Liver (tissue), 3 donors: ENCODE measurements at regions not wholly inside any gene's neighbourhood (a gene's known extent, or its start where the extent isn't known, plus 50 kb on each side); places are given as distances from the start of the nearest gene placed in this dataset.

Source experiments
- GABPA ChIP-seq, 2 donors: IDR thresholded peaks in 1 of 2; conservative IDR thresholded peaks in 1 of 2; 2 replicates each; pipeline ENCODE4 v1.6.1; 2016; ENCODE audit warnings: antibody characterized with exemption in 2 of 2, mild to moderate bottlenecking in 1 of 2, moderate library complexity in 1 of 2
- RAD21 ChIP-seq, 2 donors: IDR thresholded peaks; 2 replicates each; pipeline ENCODE4 v1.6.1; 2016; ENCODE audit warnings: antibody characterized with exemption in 2 of 2, mild to moderate bottlenecking in 2 of 2
- RXRA ChIP-seq, 2 donors: IDR thresholded peaks; 2 replicates each; pipeline ENCODE4 v1.6.1; 2017 to 2018; ENCODE audit warnings: antibody characterized with exemption in 2 of 2, mild to moderate bottlenecking in 1 of 2
- SP1 ChIP-seq: IDR thresholded peaks from 2 replicates; pipeline ENCODE4 v1.6.1; 2018; ENCODE audit warnings: antibody characterized with exemption, mild to moderate bottlenecking
- YY1 ChIP-seq: IDR thresholded peaks from 2 replicates; pipeline ENCODE4 v1.6.1; 2016; ENCODE audit warnings: antibody characterized with exemption, mild to moderate bottlenecking
- TF ChIP-seq, protein P1 (sequence below): IDR thresholded peaks from 2 replicates; pipeline ENCODE4 v1.6.1; 2016; ENCODE audit warnings: antibody characterized with exemption
- TF ChIP-seq, protein P2 (sequence below): fragments of 150-350 bp; IDR thresholded peaks from 2 replicates; pipeline ENCODE4 v1.5.1; 2017; ENCODE audit warnings: improper control_type of control experiment, low read depth, low read length; ENCODE audit not compliant: missing input control
- TF ChIP-seq, protein P3 (sequence below): IDR thresholded peaks from 2 replicates; pipeline ENCODE4 v1.6.1; 2016; ENCODE audit warnings: antibody characterized with exemption, mild to moderate bottlenecking
- TF ChIP-seq, protein P4 (sequence below): IDR thresholded peaks from 2 replicates; pipeline ENCODE4 v1.6.1; 2016; ENCODE audit warnings: antibody characterized with exemption
- donor health status: healthy.
- donor health status: healthy.

DNA sequence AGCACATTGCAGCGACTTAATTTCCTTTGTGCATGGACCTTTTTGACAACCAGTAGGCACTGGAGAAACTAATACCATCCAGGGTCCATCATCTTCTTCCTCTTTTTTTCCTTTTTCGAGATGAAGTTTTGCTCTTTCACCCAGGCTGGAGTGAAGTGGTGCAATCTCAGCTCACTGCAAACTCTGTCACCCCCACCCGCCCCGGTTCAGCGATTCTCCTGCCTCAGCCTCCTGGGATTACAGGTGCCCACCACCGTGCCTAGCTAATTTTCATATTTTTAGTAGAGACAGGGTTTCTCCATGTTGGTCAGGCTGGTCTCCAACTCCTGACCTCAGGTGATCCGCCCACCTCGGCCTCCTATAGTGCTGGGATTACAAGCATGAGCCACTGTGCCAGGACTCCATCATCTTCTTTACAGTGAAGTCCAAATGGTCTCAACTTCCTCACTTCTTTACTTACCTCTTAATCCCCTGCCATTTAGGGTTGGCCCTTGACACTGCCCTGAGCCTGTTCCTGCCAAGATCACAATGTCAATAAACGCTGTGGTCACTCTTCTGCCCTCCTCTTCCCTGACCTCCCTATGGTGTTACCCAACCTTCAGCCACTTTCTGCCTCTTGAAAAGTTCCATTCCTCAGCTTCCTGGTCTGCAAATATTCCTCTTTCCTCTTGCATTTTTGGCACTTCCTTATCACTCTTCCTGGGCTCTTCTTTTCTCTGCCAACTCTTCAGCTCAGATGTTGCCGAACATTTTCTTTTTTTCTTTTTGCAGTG, 119.8 kb upstream of the SLC34A2 start:
- TF ChIP-seq, protein P1, sequence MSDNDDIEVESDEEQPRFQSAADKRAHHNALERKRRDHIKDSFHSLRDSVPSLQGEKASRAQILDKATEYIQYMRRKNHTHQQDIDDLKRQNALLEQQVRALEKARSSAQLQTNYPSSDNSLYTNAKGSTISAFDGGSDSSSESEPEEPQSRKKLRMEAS, result no peak
- TF ChIP-seq RAD21 (IDR thresholded peaks at IDR 0.05) (no peak), SP1 (no peak), YY1 (no peak), GABPA (IDR thresholded peaks at IDR 0.05 in 1 of 2, conservative IDR thresholded peaks at IDR 0.05 in 1 of 2) (no peak), RXRA (IDR thresholded peaks at IDR 0.05) (no peak)
- TF ChIP-seq, protein P2, sequence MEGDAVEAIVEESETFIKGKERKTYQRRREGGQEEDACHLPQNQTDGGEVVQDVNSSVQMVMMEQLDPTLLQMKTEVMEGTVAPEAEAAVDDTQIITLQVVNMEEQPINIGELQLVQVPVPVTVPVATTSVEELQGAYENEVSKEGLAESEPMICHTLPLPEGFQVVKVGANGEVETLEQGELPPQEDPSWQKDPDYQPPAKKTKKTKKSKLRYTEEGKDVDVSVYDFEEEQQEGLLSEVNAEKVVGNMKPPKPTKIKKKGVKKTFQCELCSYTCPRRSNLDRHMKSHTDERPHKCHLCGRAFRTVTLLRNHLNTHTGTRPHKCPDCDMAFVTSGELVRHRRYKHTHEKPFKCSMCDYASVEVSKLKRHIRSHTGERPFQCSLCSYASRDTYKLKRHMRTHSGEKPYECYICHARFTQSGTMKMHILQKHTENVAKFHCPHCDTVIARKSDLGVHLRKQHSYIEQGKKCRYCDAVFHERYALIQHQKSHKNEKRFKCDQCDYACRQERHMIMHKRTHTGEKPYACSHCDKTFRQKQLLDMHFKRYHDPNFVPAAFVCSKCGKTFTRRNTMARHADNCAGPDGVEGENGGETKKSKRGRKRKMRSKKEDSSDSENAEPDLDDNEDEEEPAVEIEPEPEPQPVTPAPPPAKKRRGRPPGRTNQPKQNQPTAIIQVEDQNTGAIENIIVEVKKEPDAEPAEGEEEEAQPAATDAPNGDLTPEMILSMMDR, result no peak
- TF ChIP-seq, protein P3, sequence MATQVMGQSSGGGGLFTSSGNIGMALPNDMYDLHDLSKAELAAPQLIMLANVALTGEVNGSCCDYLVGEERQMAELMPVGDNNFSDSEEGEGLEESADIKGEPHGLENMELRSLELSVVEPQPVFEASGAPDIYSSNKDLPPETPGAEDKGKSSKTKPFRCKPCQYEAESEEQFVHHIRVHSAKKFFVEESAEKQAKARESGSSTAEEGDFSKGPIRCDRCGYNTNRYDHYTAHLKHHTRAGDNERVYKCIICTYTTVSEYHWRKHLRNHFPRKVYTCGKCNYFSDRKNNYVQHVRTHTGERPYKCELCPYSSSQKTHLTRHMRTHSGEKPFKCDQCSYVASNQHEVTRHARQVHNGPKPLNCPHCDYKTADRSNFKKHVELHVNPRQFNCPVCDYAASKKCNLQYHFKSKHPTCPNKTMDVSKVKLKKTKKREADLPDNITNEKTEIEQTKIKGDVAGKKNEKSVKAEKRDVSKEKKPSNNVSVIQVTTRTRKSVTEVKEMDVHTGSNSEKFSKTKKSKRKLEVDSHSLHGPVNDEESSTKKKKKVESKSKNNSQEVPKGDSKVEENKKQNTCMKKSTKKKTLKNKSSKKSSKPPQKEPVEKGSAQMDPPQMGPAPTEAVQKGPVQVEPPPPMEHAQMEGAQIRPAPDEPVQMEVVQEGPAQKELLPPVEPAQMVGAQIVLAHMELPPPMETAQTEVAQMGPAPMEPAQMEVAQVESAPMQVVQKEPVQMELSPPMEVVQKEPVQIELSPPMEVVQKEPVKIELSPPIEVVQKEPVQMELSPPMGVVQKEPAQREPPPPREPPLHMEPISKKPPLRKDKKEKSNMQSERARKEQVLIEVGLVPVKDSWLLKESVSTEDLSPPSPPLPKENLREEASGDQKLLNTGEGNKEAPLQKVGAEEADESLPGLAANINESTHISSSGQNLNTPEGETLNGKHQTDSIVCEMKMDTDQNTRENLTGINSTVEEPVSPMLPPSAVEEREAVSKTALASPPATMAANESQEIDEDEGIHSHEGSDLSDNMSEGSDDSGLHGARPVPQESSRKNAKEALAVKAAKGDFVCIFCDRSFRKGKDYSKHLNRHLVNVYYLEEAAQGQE, result no peak
- TF ChIP-seq, protein P4, sequence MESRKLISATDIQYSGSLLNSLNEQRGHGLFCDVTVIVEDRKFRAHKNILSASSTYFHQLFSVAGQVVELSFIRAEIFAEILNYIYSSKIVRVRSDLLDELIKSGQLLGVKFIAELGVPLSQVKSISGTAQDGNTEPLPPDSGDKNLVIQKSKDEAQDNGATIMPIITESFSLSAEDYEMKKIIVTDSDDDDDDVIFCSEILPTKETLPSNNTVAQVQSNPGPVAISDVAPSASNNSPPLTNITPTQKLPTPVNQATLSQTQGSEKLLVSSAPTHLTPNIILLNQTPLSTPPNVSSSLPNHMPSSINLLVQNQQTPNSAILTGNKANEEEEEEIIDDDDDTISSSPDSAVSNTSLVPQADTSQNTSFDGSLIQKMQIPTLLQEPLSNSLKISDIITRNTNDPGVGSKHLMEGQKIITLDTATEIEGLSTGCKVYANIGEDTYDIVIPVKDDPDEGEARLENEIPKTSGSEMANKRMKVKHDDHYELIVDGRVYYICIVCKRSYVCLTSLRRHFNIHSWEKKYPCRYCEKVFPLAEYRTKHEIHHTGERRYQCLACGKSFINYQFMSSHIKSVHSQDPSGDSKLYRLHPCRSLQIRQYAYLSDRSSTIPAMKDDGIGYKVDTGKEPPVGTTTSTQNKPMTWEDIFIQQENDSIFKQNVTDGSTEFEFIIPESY, result no peak
